GM18499 (cell line): ENCODE measurements at regions not wholly inside any gene's neighbourhood (a gene's known extent, or its start where the extent isn't known, plus 50 kb on each side); places are given as distances from the start of the nearest gene placed in this dataset.
"Not testable (repeated sequence)": the region's sequence is repeated elsewhere in the genome, so short reads cannot be mapped to it uniquely, and the experiment has no call there.

Experiments used
- ATAC-seq: cut with Tn5 transposase; IDR thresholded peaks from one replicate; pipeline ENCODE4 v1.9.1; 2021; ENCODE audit warnings: moderate number of reproducible peaks; ENCODE audit not compliant: insufficient read depth, unreplicated experiment

DNA sequence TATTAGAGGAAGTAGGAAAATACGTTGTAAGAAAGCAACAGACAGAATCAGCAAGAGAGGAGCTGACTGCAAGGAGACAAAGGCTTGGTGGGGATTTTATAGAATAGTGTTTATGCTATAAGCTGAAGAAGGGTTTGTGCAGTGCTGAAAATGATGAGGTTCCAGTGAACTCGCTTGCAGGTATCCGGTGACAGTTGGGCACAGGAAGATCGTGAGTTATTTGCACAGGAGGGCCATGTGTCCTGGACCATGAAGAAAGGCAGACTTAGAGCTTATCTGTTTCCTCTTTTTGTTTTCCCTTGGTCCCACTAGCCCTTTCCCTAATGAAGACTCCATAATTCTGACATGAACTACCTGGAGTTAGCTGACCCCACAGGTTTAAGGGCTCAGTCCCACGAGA is 61.4 kb downstream of the NXNL2 start:
- no peak for ATAC-seq

DNA sequence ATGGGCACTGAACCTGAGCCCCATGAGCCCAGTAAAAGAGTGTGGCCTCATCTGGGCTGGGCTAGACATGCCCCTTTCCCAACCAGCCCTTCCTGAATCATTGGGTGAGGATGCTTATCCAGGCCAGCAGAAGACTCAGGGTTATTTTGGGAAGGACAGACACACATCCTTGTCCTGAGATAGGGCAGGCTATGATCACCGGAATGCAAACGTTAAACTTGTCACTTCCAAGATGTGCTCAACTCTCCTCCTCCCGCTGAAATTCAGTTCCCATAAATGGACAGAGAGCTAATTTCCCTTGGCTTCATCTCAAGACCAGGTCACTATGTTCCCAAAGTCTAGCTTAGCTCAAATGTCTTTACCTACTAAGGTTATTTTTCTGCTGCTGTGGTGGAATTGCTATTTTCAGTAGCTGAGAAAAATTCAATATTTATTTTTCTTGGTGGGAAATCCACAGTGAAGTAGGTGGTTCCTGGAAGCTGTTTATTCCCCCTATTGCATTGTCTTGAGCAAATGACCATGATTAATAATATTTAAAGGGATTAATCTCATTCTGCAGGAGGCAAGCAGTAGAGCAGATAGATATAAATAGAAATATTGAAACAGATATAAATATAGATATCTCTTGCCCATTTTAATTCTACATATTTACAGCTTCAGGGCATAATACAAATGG is 70.0 kb downstream of the NXNL2 start:
- no peak for ATAC-seq

GRCh38 chr9:88605512-88606362 is 70.8 kb downstream of the NXNL2 start:
- no peak for ATAC-seq

DNA sequence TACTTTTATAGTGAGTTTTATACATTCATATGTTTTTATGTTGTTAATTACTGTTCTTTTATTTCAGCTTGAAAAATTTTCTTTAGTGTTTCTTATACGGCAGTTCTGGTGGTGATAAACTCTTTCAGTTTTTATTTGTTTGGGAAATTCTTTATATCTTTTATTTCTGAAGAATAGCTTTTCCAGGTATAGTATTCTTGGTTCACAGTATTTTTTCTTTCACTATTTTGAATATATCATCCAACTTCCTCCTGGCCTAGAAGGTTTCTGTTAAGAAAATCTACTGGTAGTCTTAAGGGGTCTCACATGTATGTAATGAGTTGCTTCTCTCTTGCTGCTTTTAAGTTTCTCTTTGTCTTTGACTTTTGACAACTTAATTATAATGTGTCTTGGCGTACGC is 79.4 kb downstream of the NXNL2 start:
- ATAC-seq: no peak

- no peak for ATAC-seq
Observed at GRCh38 chr9:88623698-88624097, 88.7 kb downstream of the NXNL2 start.

DNA sequence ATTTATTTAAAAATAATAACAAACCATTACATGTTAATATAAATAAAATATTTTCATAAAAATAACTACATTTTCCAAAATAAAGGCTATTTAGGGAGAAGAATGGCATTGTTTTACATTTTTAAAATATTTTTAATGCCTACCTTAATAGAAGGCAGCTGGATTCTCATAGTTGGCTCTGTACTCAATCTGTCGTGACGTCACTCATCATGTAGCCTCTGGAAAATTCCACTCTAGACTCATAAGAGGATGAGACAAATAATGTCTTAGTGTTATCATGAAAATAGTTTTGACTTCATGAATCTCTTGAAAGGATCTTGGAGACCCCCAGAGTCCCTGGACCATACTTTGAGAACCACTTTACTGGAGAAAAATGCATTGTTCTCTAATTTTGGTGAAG is 93.1 kb downstream of the NXNL2 start:
- no peak for ATAC-seq

DNA sequence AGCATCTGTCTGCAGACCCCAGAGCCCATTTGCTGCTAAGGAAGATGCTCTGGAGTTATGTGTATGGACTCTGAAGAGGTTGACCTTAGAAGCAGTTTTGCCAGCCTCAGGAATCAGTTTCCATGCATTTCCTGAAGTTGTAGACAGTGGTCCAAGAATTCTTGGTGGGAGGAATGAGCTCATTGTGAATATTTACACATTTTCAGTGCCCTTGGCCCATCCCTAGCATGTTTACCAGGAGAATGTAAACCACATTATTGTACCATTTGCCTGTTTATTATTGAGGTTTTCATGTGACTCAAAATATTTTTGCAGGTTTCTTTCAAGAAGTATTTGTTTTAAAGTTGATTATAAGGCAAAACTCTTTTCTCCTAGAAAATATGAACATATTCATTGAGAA is 93.8 kb downstream of the NXNL2 start:
- no peak for ATAC-seq

DNA sequence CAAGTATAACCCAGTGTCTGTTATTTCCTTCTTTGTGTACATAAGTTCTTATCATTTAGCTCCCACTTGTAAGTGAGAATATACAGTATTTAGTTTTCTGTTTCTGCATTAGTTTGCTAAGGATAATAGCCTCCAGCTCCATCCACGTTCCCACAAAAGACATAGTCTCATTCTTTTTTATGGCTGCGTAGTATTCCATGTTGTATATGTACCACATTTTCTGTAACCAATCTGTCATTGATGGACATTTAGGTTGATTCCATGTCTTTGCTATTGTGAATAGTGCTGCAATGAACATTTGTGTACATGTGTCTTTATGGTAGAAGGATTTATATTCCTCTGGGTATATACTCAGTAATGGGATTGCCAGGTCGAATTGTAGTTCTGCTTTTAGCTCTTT is 95.6 kb downstream of the NXNL2 start:
- ATAC-seq: not testable (repeated sequence)

DNA sequence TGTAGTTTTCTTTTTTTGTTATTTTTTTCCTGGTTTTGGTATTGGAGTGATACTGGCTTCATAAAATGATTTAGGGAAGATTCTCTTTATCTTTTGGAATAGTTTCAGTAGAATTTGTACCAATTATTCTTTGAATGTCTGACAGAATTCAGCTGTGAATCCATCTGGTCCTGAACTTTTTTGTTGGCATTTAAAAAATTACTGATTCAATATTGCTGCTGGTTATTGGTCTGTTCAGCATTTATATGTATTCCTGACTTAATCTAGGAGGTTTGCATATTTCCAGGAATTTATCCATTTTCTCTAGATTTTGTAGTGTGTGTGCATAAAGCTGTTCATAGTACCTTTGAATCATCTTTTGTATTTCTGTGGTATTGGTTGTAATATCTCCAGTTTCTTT is 100.2 kb downstream of the NXNL2 start:
- no peak for ATAC-seq

- no peak for ATAC-seq
Observed at GRCh38 chr9:88641456-88642240, 106.7 kb downstream of the NXNL2 start.

GRCh38 chr9:88642336-88642735 is 107.4 kb downstream of the NXNL2 start:
- no peak for ATAC-seq

GRCh38 chr9:88643931-88644330 is 109.0 kb downstream of the NXNL2 start:
- ATAC-seq: no peak

- ATAC-seq: no peak
Observed at GRCh38 chr9:88645172-88645878, 110.3 kb downstream of the NXNL2 start.

- ATAC-seq: no peak
Observed at GRCh38 chr9:88645879-88646199, 110.9 kb downstream of the NXNL2 start.

- no peak for ATAC-seq
Observed at GRCh38 chr9:88646539-88647300, 111.7 kb downstream of the NXNL2 start.

DNA sequence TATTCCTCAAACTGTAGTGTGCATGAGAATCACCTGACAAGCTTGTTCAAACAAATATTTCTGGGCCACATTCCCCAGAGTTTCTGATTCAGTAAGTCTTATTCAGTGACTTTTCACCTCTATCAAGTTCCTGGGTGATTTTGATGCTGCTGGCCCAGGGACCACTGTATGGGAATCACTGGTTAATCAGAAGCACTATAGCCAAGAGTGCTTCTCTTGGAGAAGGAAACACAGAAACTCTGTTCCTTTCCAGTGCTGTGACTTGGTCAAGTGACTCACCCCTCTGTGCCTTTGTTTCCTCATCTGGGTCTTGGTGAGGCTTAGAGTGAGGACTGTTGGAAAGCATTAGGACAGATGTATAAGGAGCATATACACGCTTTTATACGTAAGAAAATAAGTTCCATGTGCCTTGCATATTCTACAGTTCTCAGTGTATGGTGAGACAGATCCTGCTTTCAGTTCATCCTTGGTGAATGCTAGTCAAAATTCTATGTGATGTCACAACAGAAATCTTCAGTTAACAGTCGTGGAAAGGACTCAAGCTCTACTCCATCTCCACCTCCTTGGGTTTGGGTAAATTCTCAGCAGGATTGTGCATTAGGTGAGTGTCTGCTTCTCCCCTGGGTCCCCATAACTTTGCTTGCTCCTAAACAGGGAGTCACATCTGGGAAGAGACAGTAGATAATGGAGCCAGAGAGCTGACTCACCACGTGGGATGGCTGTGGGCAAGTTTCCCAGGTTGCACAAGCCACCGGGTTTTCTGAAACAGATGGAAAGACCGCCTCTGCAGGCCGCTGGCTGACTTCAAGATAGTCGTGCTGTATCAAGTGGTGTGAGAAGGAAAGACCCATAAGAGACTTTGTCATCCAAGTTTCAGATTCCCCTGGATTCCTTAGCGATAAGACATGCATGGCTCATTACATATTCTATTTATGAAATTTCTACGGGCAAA is 117.0 kb downstream of the NXNL2 start:
- no peak for ATAC-seq

- no peak for ATAC-seq
Observed at GRCh38 chr9:88652876-88653275, 117.9 kb downstream of the NXNL2 start.

- ATAC-seq: no peak
Observed at GRCh38 chr9:88653406-88653805, 118.4 kb downstream of the NXNL2 start.

GRCh38 chr9:88653911-88654310 is 118.9 kb downstream of the NXNL2 start:
- ATAC-seq: no peak
